Fibroblast of skin of scalp (primary cell): ENCODE measurements at regions not wholly inside any gene's neighbourhood (a gene's known extent, or its start where the extent isn't known, plus 50 kb on each side); places are given as distances from the start of the nearest gene placed in this dataset.
A peak's percentile ranks its signal among the peaks of the same experiment; 100 is the strongest.
"Not testable (repeated sequence)": the region's sequence is repeated elsewhere in the genome, so short reads cannot be mapped to it uniquely, and the experiment has no call there.

Source experiments
- DNase-seq: peaks from one replicate; pipeline ENCODE4 v3.0.0-alpha.2; 2013

DNA sequence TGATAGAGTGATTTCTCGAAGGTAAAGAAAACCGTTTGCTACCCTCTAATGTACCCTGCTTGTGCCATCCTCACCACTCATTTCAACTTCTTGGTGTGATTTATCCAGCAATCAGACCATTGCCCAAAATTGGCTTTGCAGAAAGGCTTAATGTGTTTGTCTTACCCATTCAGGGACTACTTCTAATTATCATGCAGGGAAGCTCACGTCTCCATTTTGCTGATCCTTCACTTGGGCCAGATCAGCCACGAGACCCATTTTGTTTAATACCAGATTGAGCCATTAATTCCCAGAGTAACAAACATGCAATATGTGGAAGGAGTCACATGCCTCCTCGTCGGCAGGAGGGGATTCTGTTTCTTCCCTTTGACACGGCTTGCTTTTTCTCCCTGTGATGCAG is 51.1 kb upstream of the CRY1 start:
- no peak for DNase-seq

DNA sequence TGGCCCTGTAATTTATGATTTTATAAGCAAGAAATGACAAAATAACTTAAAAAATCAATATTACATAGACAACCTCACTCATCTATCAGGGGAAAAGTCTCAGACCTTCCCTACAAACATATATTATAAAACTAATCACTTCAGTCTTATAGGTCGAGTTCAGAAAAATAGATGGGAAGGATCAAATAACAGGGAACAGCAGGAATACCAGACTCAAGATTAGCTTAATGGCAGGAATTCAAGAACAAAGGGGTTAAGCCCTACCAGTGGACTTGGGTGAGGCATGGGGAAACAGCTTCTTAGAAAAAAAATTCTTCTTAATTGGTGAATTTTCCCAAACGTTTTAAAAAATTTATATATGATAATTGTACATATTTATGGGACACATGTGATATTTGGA is 51.6 kb upstream of the CRY1 start:
- DNase-seq = no peak

DNA sequence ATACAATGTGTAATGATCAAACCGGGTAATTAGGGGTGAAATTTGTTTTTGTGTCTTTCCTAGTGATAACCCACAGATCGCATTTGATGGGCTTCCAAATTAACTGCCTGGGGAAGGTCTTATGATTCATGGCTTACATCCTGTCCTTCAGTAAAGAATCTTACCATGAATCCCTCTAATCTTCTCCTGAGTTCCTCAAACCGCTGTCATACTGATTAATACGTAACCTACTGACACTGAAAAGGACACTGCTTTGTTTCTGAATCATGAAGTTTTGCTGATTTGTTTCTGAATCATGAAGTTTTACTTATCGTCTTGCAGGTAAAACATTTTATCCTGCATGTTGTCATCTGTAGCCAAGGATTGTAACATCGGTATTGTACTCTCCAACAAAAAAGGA is 52.0 kb upstream of the CRY1 start:
- no peak for DNase-seq

DNA sequence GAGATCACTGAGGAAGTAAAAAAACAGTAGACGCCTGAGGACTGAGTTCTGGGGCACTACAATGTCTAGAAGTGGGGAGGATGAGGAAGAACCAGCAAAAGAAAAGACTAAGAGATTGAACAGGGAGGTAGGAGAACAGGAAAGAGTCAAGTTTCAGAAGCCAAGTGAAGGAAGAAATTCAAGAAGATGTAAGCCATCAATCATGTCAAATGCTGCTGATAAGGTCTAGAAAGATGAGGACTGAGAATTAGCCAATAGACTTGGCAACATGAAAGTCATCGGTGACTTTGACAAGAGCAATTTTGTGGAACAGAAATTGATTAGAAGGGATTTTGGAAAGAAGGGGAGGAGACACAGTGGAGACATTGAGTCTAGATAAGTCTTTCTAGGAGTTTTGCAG is 54.8 kb upstream of the CRY1 start:
- DNase-seq = no peak

DNA sequence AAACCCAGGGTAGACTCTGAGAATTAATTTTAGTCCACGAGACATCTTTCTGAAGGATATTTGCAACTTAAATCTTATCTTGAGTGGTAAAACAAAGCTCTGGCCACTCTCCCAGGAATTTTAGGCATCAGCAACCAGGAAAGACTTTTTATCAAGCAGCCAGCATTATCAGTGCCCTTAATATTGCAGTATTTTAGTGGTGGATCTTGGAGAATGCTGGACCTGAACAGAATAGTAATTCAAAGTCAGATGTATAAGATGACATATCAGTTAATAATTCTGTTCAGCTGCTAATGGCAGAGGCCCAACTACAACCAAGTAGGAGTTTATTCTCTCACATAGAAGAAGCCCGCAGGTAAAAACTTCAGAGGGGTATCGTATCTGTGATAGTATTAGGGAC is 59.0 kb upstream of the CRY1 start:
- no peak for DNase-seq

DNA sequence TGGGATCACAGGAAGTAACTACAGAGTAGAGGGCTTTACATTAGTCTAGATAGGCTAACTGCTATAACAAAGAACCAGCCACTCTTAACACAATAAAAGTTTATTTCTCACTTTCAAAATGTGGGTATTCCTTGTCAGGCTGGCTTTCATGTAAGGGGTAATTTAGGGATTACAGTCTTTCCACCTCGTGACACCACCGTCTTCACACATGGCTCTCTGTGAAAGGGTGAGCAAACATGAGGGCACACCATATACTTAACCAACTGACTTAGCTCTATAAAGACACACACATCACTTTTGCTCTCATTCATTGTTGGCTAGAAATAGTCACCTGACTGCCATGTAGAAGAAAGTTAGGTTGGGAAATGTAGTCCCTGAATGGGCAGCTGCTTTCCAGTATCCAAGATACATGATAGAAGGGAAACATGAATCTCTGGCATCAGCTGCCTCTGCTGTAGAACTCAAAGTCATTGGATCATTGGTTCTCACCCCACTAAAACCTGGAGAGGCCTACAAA is 66.1 kb upstream of the CRY1 start:
- no peak for DNase-seq

DNA sequence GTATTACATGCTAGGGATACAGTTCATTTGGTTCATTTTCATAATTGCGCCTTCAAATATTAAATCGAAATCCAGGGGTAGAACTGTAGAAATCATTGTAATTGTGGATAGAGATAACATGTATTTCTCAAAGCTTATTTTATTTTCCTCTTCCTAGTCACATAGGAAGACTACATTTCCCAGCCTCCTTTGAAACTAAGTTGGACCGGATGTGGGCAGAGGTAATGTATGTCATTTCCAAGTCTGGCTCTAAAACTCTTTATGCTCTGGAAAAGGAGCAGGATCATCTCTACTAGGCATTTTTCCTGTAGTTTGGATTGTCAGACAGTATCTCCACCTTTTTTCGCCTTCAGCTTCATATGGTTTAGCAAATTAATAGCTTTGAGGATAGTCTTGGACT is 70.1 kb upstream of the CRY1 start:
- DNase-seq = peak; percentile 14

DNA sequence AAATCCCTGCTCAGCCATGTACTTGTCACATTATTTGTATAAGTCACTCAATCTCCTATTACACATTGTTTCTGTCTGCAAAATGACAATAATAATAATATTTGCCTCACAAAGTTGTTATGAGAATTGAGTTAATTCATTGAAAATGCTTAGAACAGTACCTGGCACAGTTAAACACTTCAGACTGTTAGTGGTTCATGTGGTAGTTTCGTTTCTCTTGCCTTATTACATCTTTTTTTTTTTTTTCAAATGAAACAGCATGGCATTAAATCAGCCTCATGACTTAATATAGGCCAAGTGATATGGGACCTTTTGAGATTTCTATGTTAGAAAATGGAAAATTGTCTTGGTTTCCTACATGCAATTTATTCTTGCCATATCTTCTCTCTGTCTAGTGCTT is 71.0 kb upstream of the CRY1 start:
- no peak for DNase-seq

DNA sequence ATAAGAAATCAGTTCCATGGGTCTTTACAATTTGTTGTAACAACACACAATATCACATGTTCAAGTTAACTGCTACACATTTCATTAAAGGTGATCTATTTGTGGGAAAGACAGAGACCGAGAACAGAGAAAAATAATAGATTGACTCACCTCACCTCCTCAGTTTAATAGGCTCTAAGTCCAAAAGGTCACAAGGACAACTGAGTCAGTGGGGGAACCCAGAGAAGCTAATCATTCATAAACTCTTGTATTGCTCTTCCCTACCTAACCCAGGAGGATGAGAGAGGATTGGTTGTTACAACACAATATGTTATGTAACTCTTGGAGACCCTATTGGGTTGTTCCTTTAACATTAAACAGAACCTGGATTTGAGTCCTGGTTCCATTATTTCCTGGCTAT is 72.2 kb upstream of the CRY1 start:
- no peak for DNase-seq

DNA sequence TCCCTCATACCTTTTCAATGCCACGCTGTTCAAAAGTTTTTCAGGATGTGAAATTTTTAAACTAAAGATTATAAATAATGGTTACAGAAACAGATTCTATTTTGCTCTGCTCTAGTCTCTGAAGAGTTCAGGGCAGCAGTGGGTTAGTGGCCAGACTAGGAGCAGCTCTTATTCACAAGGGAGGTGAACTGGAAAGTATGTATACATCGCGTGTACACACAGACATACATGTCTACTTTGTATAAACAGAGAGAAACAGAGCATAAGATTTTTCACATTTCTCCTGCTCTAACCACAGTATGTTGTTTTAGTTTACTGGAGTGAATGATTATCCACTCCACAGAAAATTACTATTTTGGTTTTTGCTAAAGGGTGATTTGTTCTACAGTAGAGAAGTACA is 74.4 kb upstream of the CRY1 start:
- DNase-seq = no peak

DNA sequence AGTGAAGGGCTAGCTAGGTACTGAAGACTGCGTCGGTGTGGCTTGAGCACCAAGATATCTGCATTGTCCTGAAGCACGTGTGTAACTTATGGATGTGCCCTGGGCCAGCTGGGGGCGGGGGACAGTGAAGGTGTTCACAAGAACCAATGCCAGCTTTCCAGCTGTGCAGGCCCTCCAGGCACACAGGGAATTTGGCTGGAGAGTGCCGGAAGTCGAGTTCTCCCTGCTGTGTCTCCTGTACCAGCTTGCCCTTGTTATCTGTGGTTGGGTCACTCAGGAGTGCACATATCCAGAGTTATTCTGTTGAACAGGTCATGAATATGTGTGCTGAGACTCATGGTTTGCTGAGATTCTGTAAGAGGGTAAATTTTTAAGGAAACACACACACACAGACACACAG is 75.9 kb upstream of the CRY1 start:
- no peak for DNase-seq

DNA sequence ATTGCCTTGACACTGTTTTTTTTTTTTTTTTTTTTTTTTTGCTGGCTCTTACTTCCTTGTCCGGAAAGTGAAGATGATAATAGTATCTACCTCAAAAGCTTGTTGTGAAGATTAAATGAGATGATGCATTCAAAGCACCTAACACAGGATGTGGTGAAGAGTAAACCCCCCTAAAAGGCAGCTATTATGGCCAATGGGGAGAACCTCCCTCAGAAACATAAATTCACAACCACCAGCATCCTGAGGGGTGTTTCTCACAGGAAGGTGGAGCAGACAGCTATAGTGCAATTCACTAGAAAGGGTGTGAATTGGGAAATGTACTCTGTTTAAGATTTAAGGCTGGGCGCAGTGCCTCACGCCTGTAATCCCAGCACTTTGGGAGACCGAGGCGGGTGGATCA is 85.4 kb upstream of the CRY1 start:
- no peak for DNase-seq

DNA sequence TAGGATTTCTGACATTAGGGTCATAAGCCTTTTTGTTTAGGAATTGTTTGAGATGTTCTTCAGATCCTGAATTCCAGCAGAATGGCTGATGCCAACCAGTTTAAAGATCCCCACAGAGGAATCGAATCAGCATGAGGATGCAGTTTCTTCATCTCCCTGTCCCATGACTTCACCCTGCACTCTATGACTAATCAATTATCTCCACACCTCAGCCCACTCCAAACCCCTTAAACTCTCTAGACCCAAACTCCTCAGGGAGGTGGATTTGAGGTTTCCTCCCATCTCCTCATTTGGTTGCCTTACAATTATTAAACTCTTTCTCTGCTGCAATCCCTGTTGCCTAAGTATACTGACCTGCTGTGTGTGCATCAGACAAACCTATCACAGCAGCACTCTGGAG is 86.5 kb upstream of the CRY1 start:
- DNase-seq = peak; percentile 13

DNA sequence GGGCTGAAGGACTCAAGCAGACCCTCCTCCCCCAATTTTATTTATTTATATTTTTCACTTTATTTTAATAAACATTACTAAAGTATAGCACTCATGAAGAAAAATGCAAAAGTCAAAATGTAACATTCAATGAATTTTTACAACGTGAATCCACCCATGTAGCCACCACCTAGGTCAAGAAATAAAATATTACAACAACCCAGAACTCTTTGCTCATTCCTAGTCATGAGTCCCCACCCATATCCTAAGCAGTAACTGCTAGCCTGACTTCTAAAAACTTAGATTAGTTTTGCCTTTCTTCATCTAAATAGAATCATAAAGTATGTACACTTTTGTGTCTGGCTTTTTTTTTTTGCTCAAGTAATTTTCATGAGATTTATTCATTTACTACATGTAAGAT is 86.9 kb upstream of the CRY1 start:
- DNase-seq = no peak

DNA sequence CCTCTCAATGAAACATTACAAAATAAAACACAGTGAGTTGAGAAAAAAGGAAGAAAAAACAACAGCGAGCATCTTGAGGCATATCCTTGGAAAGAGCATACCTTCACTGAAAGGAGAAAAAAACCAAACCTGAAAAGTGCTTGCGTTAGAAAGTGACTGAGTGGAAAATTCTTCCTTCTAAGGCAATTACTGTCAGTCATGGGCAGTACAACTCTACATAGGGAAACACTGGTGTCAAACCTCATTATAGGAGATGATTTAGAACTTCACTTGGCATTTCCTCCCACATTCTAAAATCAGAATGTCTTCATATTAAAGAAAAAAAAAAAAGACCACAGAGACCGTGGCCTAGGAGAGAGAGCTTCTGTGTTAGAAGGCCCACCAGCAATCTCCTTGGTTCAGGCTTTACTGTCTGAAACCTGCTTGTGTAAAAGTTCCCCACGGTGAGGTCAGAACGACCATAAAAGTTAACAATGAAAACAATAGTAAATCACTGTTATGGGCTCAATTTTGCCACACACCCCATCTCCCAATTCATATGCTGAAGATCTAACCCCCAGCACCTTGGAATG is 91.1 kb upstream of the CRY1 start:
- no peak for DNase-seq

DNA sequence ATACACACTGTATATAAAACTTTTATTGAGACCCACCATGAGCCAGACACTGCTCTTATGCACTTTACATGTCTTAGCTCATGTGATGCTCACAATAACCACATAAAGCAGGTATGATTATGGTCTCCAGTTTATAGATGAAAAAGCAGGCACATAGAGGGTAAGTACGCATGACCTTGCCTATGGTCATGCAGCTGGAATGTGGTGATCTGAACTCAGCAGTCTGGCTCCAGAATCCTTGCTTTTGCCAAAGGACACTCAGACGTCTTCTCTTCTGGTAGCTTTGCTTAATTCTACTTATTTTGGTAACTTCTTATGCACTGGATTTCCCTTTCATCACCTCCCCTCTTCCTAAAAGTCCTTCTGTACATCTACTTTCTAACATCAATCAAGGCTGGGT is 103.3 kb upstream of the CRY1 start:
- peak; percentile 19 for DNase-seq

DNA sequence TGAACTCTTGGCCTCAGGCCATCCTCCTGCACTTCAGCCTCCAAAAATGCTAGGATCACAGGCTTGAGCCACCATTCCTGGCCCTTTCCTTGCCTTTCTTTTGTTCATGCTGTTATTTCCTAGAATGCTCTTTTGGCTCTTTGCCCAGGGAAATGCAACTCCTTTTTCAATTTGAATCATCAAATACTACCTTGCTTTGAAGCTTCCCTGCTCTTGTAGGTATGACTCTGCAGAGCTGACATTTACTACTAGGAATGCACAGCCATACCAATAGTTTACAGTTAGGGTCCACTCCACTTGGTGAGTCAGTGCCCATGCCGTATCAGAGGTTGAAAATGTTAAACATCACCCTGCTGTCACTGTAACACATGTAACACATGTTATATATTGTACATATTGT is 107.0 kb upstream of the CRY1 start:
- peak; percentile 35 for DNase-seq

DNA sequence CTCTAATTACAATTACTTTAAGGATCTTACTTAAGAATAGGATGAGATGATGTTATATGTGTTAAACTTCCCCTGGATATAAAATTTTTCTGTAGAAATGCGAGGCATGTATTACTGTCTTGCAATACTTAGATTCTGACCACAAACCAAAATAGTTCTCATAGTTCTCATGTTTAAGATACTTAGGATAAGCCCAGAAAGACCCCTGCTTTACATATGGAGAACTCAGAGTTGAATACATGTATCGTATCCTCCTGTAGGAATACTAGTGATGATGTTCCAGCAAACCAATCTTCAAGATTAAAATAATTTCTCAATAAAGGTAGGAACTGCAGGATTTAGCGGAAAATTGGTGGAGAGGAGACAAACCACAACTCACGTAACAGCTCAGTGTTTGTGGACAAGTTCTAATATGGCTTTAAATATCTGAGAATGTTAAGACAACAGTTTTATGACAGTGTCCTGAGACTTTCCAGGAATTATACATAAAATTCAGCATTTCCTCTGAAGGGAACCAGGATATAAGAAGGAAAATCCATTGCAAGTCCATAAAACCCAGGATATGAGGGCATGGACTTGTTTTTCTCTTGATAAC is 114.7 kb upstream of the CRY1 start:
- peak; percentile 85 for DNase-seq

DNA sequence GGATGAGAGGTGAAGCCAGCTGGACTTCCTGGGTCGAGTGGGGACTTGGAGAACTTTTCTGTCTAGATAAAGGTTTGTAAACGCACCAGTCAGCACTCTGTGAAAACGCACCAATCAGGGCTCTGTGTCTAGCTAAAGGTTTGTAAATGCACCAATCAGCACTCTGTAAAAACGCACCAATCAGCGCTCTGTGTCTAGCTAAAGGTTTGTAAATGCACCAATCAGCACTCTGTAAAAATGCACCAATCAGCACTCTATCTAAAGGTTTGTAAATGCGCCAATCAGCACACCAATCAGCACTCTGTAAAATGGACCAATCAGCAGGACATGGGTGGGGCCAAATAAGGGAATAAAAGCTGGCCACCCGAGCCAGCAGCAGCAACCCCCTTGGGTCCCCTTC is 116.4 kb upstream of the CRY1 start:
- DNase-seq = not testable (repeated sequence)

DNA sequence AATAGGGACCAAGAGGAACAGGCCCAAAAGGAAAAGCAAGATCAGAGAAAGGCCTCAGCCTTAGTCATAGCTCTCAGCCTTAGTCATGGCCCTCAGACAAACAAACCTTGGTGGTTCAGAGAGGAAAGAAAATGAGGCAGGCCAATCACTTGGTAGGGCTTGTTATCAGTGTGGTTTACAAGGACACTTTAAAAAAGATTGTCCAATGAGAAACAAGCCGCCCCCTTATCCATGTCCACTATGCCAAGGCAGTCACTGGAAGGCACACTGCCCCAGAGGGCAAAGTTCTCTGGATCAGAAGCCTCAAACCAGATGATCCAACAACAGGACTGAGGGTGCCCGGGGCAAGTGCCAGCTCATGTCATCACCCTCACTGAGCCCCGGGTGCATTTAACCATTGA is 121.0 kb upstream of the CRY1 start:
- DNase-seq = peak; percentile 46

DNA sequence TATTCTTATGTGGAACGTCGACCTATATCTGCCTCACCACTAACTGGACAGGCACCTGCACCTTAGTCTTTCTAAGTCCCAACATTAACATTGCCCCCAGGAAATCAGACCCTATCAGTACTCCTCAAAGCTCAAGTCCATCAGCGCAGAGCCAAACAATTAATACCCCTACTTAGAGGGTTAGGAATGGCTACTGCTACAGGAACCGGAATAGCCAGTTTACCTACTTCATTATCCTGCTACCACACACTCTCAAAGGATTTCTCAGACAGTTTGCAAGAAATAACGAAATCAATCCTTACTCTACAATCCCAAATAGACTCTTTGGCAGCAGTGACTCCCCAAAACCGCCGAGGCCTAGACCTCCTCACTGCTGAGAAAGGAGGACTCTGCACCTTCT is 123.1 kb upstream of the CRY1 start:
- DNase-seq = not testable (repeated sequence)

DNA sequence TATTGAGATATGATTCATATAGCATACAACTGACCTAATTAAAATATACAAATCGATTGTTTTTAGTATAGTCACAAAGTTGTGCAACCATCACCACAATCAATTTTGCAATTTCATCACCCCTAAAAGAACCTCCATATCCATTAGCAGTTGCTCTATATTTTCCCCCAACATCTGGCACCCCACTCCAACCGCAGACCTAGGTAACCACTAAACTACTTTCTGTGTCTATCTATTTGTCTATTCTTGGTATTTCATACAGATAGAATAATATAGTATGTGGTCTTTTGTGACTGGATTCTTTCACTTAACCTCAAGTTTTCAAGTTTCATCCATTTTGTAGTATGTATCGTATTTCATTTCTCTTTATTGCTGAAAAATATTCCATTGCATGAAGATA is 126.0 kb upstream of the CRY1 start:
- no peak for DNase-seq

DNA sequence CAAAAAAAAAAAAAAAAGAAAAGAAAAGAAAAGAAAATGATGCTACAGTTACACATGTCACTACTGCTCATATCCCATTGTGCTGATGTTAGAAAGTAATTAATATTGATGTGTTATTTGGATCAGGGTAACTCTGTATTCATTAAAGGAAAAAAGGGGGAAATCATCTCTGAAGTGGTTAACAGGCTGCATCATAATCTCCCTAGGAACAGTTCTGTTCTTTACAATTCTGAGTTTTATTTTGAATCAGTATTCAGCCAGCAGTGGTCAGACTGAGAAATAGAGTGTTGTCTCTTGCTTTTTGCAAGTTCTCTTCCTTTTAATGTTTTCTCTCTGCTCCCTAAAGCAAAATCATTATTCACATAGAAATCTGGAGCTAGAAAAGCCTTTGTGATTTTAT is 128.6 kb upstream of the CRY1 start:
- DNase-seq = no peak

DNA sequence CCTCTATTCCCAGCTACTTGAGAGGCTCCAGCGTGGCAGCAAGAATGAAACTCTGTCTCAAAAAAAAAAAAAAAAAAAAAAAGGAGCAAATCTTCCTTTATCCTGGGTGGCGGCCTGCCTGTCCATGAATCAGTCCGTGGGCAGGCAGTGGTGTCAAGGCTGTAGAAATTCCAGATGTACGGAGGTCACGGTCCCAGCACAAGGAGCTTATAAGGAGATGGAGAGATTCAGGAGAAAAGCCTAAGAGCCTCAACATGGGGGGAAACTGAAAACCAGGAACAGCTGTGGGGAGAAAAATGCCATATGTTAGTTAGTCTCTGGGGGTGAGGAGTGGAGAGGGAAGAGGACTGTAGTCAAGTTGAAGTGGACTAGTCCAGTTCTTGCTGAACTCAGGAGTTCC is 130.5 kb upstream of the CRY1 start:
- DNase-seq = peak; percentile 58

DNA sequence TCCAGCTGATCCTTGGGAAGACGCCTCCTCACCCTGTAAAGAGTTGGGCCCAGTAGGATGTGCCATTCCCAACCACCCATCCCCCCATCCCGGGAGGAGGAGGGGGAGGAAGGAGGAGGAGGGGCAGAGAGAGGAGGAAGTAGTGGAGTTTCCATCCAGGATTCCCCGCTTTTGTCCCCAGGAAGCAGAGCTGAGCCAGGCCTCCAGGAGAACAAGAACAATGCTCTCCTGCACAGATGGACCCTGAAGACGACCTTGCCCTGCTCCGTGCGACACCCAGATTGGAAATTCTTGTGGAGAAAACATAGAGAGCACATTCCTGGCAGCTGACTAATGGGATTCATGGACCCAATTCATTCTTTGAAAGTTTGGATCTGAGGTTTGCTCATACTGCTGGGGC is 132.3 kb upstream of the CRY1 start:
- peak; percentile 82 for DNase-seq
